ENCODE measurements at regions not wholly inside any gene's neighbourhood (a gene's known extent, or its start where the extent isn't known, plus 50 kb on each side); places are given as distances from the start of the nearest gene placed in this dataset.
A peak's percentile ranks its signal among the peaks of the same experiment; 100 is the strongest.
"Not testable (repeated sequence)": the region's sequence is repeated elsewhere in the genome, so short reads cannot be mapped to it uniquely, and the experiment has no call there.

DNA sequence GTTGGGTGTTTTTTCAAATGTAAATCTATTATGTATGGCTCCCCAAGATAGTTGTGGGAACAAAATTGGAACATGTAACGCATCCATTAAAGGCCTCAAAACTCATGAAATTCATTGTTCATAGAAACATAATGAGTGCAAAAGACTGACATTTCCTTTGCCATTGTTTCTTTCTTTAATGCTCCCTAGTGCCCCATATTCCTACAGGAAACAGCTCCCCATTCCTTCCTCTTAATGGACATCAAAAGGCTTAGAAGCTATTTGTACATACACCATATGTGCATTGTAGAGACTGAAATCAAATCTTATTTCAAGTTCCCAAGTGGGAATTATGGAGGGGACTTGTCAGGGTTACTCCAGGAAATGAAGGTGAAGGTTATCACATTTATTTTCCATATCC is 139.1 kb downstream of the AHR start:
- no peak for DNase-seq
- TF ChIP-seq, protein P1, sequence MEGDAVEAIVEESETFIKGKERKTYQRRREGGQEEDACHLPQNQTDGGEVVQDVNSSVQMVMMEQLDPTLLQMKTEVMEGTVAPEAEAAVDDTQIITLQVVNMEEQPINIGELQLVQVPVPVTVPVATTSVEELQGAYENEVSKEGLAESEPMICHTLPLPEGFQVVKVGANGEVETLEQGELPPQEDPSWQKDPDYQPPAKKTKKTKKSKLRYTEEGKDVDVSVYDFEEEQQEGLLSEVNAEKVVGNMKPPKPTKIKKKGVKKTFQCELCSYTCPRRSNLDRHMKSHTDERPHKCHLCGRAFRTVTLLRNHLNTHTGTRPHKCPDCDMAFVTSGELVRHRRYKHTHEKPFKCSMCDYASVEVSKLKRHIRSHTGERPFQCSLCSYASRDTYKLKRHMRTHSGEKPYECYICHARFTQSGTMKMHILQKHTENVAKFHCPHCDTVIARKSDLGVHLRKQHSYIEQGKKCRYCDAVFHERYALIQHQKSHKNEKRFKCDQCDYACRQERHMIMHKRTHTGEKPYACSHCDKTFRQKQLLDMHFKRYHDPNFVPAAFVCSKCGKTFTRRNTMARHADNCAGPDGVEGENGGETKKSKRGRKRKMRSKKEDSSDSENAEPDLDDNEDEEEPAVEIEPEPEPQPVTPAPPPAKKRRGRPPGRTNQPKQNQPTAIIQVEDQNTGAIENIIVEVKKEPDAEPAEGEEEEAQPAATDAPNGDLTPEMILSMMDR (IDR thresholded peaks at IDR 0.05), result no peak
- no peak for TF ChIP-seq POLR2A (IDR thresholded peaks at IDR 0.05)
- Histone ChIP-seq H3K27me3 (no peaks in the 10 kb centered on the region), H3K27ac (no peak overlapping the region), H3K4me3 (no peak overlapping the region), H3K9me3 (no peaks in the 10 kb centered on the region), H3K4me1 (no peaks in the 10 kb centered on the region), H3K36me3 (no peaks in the 10 kb centered on the region)
- intact Hi-C loops (cut with DNase I; ENCODE audit: low total_unique reads), result no loop called here

DNA sequence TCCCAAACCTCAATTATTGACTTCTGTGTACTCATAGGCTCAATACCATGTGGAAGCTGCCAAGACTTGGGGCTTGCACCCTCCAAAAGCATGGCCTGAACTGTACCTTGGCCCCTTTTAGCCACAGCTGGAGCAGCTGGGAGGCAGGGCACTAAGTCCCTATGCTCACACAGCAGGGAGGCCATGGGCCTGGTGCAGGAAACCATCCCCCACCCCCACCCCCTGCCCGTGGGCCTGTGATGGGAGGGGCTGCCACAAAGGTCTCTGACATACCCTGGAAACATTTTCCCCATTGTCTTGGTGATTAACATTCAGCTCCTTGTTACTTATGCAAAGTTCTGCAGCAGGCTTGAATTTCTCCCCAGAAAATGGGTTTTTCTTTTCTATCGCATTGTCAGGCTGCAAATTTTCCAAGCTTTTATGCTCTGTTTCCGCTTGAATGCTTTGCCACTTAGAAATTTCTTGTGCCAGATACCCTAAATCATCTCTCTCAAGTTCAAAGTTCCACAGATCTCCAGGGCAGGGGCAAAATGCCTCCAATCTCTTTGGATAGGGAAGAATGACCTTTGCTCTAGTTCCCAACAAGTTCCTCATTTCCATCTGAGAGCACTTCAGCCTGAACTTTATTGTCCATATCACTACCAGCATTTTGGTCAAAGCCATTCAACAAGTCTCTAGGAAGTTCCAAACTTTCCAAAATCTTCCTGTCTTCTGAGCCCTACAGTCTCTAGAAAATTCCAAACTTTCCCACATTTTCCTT is 141.8 kb downstream of the AHR start:
- DNase-seq; H3K27me3 ChIP-seq; H3K9me3 ChIP-seq; H3K36me3 ChIP-seq; H3K4me1 ChIP-seq; H3K4me3 ChIP-seq; intact Hi-C loops (cut with DNase I; ENCODE audit: low total_unique reads); H3K27ac ChIP-seq: not testable (repeated sequence)

DNA sequence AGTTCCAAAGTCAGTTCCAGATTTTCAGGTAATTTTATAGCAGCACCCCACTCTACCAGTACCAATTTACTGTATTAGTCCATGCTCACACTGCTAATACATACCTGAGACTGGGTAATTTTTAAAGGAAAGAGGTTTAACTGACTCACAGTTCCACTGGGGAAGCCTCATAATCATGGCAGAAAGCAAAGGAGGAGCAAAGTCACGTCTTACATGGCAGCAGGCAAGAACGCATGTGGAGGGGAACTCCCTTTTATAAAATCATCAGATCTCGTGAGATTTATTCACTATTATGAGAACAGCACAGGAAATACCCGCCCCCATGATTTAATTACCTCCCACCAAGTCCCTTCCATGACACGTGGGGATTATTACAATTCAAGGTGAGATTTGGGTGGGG is 142.4 kb downstream of the AHR start:
- intact Hi-C loops (cut with DNase I; ENCODE audit: low total_unique reads), result no loop called here

DNA sequence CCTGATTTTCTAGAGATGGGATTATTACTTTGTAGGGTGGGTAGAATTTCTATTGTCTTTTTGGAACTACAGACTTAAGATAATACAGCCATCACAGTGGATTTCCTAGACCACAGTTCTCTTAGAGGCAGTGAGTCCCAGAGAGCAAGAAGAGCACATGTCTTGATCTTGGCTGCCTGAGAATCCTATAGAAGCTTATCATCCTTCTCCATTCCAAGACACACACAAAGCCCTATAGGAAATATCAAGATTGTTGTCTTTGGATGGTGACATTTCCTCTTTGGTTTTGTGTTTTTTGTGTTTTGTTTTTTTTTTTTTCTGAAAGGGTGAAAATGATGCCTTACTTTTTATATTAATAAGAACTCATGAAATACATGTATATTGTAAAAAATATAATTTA is 143.1 kb downstream of the AHR start:
- Histone ChIP-seq H3K4me1 (no peaks in the 10 kb centered on the region), H3K36me3 (no peaks in the 10 kb centered on the region), H3K4me3 (no peak overlapping the region), H3K27ac (no peak overlapping the region), H3K27me3 (no peaks in the 10 kb centered on the region), H3K9me3 (no peaks in the 10 kb centered on the region)
- DNase-seq, result no peak
- no peak for TF ChIP-seq POLR2A (IDR thresholded peaks at IDR 0.05)
- TF ChIP-seq, protein P1 (IDR thresholded peaks at IDR 0.05), result no peak
- intact Hi-C loops (cut with DNase I; ENCODE audit: low total_unique reads), result no loop called here

More for the DNA sequence above, 142.4 kb downstream of the AHR start:
- no peak overlapping the region for H3K27ac ChIP-seq
- no peaks in the 10 kb centered on the region for H3K36me3 ChIP-seq
- DNase-seq, result no peak
- no peak overlapping the region for H3K4me3 ChIP-seq
- no peaks in the 10 kb centered on the region for H3K9me3 ChIP-seq
- TF ChIP-seq, protein P1 (IDR thresholded peaks at IDR 0.05), result no peak
- TF ChIP-seq POLR2A (IDR thresholded peaks at IDR 0.05), result no peak
- H3K4me1 ChIP-seq, result no peaks in the 10 kb centered on the region
- H3K27me3 ChIP-seq, result no peaks in the 10 kb centered on the region

DNA sequence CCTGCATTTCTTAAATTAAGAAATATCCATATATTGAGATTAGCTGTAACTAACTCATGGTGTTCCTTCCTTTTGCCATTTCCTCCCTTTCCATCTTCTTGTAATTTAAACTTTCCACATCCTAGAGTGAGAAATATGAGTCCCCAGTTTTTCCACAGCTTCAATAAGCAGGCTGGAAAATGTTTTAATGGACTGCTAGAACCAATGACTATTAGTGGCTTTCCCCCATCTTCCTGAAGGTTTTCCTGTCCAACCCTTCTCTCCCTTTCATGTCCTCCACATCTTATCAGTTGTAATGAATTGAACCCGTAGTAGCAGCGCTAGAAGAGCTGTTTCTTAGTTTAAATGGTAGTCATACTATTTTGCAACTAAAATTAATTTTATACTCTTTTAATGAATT is 145.7 kb downstream of the AHR start:
- Histone ChIP-seq H3K4me3 (no peak overlapping the region), H3K36me3 (no peaks in the 10 kb centered on the region), H3K27ac (peak overlapping the region in 1 of 2 donors; percentile 49), H3K9me3 (no peaks in the 10 kb centered on the region), H3K27me3 (no peaks in the 10 kb centered on the region), H3K4me1 (no peaks in the 10 kb centered on the region)
- DNase-seq, result no peak
- intact Hi-C loops (cut with DNase I; ENCODE audit: low total_unique reads), result no loop called here
- no peak for TF ChIP-seq POLR2A (IDR thresholded peaks at IDR 0.05)
- TF ChIP-seq, protein P1 (IDR thresholded peaks at IDR 0.05), result no peak
